ENCODE measurements at regions not wholly inside any gene's neighbourhood (a gene's known extent, or its start where the extent isn't known, plus 50 kb on each side); places are given as distances from the start of the nearest gene placed in this dataset.

GRCh38 chr5:158096835-158097234 lies 237.9 kb upstream of the CLINT1 start:
- TF ChIP-seq CTCF (conservative IDR thresholded peaks at IDR 0.05; ENCODE audit: low read length), result no peak
- no peak for TF ChIP-seq EZH2phosphoT487 (IDR thresholded peaks at IDR 0.05; ENCODE audit: borderline replicate concordance, low read depth, low read length)
